IPS-18c (cell line): ENCODE measurements at regions not wholly inside any gene's neighbourhood (a gene's known extent, or its start where the extent isn't known, plus 50 kb on each side); places are given as distances from the start of the nearest gene placed in this dataset.

Source experiments
- H3K4me3 ChIP-seq: 2 replicates; pipeline ENCODE4 v1.7.0; 2013; ENCODE audit warnings: low read depth, mild to moderate bottlenecking, low read length, moderate library complexity; ENCODE audit not compliant: insufficient read depth
- H3K9me3 ChIP-seq: one replicate; pipeline ENCODE4 v1.6.1; 2013; ENCODE audit warnings: mild to moderate bottlenecking, low read length, moderate library complexity; ENCODE audit not compliant: control insufficient read depth, insufficient read depth

DNA sequence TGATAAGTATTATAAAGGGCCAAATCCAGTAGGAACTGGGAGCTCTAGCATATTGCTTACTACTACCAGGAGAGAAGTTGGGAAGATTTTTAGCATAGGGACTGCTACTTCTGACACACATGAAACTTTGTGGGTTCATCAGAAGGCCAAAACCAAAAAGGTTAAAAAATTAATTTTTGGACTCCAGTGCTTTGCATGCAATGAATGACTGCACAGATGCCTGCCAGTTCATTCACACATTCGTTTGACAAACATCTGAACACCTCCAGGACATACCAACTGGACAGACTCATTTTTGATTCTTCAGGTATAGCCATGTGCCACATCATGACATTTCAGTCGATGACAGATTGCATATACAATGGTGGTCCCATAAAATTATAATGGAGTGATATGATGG lies 79.8 kb downstream of the MID1IP1 start:
- H3K9me3 ChIP-seq = peaks cover 2% of the 10 kb centered on the region
- no peak overlapping the region for H3K4me3 ChIP-seq

DNA sequence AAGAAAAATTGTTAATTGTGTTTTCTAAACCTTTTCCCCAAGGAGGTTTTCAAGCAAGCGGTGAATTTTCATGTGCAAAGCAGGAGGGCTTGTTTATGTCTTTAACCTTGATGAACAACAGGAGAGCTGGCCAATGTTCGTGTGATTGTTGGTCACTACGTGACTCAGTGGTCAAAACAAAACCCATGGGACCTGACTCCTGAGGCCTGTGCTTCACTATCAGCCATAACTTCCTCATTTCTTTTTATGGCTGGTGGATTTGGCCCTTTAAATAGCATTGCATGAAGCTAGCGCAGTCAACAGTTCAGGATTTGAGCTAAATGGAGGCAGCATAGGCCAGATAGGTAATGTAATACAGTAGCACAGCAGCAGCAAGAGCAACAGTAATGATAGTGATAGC lies 80.5 kb downstream of the MID1IP1 start:
- Histone ChIP-seq H3K9me3 (peaks cover 3% of the 10 kb centered on the region), H3K4me3 (no peak overlapping the region)

DNA sequence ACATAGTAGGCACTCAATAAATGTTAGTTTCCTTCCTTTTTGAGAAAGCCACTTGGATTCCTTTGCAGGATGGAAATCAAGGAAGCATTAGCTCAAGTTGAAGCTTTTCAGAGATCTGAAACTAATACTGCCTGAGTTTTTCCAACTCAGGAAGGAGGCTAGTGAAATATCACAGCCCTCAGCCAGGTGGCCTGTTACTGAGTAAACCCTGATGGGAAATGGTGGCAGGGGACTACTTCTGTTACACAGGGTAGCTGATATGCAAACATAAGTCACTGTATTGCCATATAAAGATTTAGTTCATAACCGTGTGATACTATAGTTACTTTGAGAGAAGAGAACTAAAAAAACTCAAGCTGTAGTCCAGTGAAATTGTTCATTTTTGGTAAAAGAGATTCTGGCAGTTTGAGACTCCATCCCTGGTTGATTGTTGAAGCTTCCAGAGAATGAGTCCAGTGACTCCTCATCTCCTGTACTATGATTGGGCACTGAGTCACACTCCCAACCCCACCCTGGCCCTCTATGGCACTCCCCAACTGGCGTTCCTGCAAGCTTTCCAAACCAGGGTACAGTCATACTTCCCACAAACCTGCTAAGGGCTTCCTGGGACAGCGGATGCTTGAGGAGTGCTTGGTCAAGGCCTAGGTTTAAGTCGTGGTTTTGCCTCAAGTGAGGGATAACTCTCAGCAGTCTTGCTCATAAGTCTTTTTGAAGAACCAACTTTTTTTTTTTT lies 81.8 kb downstream of the MID1IP1 start:
- Histone ChIP-seq H3K9me3 (peaks cover 5% of the 10 kb centered on the region), H3K4me3 (no peak overlapping the region)

DNA sequence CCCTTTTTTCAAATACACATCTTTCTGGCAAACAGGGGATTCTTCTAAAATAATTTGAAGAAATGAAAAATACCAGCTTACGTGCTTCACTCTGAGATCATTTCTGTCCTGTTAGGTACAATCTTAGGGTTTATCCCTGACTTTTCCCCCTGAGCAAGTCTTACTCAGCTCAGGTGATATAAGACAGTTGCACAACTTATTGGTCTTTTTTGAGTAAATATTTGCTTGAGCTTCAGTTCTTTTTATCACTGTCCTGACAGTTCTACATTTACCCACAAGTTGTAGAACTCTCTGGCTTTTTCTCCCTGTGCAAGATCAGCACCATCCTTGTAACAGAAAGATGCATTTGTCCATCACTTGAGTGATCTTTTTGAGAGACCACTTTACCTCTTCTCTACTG lies 84.9 kb downstream of the MID1IP1 start:
- H3K4me3 ChIP-seq = no peak overlapping the region
- H3K9me3 ChIP-seq = peaks cover 5% of the 10 kb centered on the region

DNA sequence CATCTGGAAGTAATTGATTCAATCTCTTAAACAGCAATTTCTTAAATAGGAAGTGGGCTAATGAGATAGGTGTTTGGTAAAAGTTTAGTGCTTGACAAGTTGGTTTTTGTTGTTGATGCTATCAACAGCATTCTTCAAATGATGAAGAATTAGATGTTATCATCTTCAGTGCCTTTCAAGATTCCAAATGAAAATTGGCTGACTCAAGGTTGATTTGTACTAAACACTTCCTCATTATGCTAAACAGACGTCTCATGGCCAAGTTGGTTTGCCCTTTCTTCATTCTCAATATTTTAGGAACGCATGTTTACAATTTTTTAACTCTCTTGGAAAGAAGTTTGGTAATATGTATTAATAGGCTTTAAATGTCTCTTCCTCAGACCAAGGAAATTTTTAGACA lies 86.0 kb downstream of the MID1IP1 start:
- H3K9me3 ChIP-seq = peaks cover 5% of the 10 kb centered on the region
- no peak overlapping the region for H3K4me3 ChIP-seq

DNA sequence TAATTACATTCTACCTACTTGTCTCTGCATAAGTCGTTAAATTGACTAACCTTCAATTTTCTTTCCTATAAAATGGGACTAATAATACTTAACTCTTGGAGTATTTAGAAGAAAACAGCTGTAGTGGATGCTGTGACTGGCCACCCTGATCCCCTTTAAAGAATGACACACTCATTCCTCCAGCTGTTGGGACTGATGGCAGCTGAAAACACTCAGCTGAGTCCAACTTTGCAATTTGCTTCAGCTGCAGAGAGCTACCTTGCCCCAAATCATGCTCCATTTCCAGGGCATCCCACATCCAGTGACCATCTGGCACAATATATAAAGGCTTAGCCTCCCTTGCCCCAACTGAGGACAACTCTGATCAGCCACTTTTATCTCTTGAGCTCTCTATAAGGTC lies 89.1 kb downstream of the MID1IP1 start:
- H3K9me3 ChIP-seq = peaks cover 7% of the 10 kb centered on the region
- no peak overlapping the region for H3K4me3 ChIP-seq

DNA sequence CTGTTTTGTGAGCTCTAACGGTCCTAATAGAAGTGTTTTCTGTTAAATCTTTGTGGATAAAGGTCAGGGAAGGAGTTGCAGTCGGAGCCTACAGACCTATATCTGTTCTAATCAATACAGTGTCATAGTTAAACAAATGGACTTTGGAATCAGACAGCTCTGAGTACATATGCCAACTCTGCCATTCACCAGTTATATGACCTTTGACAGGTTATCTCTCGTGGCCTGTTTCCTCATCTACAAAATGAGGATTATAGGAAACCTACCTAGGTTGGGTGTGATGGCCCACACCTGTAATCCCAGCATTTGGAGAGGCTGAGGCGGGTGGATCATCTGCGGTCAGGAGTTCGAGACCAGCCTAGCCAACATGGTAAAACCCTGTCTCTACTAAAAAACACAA lies 89.7 kb downstream of the MID1IP1 start:
- no peak overlapping the region for H3K4me3 ChIP-seq
- peaks cover 6% of the 10 kb centered on the region for H3K9me3 ChIP-seq

DNA sequence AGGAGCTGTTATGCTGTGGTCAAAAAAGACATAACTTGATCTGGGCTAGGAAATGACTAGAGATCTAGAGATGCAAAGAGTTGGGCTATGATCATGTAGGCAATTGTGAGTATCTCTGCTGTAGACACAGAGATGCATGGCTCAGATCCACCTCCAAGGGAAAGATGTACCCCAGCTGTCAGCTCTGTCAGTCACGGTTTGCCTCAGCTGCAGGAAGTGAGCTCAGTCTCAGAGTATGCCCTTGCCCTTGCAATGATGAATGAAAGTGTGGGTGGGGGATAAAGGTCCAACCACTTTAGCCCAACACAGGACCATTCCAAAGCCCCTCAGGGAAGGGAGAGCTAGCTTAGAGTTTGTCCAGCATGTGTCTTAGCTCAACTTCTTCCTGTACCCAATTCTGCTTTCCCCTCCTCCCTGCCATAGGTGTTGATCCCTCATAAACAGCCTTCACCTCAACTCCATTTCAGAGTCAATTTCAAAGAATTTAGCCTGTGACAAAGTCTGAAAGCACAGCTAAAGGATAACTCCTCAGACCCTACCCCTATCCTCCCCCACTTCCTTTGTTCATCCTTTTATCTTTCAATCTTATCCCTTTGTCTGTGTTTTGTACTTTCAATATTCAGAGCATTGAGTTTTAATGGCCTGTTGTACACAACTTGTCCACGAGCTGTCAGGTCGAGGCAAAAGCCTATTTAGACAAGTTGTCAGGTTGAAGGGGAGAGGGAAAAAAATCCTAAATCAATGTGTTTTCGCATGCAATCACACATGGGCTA lies 90.6 kb downstream of the MID1IP1 start:
- Histone ChIP-seq H3K9me3 (peaks cover 4% of the 10 kb centered on the region), H3K4me3 (no peak overlapping the region)

DNA sequence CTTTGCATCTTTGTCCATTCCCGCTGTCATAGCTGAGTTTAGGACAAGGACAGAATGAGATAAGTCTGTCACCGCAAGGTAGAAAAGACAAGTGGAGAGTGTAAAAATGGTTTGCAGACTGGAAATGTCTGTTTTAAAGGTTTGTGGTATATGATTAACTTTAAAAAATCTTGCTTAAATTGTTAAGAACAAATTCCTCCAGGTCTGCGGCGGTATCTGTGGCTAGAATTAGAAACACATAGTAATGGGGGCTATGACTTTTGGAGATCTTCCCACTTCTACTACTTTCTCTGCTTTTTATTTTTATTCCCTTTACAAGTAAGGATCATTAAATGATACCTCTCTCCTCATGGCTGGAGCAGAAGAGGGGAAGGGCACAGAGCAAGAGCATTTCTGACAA lies 92.2 kb downstream of the MID1IP1 start:
- no peak overlapping the region for H3K4me3 ChIP-seq

DNA sequence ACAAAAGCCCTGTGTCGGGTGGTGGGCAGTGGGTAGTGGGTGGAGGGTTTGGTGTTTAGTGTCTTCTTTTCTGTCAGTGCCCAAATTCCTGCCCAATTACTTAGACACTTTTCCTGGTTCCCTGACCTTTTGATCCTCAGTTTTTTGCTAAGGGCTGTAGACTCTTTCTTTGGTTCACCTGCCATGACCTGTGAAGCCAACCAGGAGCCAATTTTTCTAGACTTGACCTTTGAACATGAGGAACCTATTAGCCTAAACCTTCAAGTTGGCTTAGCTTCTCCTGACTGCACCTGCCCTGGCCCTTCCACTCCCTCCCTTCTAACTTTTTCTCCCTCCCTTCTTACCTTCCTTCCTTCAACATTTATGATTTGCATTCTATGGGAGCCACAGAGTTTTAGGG lies 94.5 kb downstream of the MID1IP1 start:
- H3K9me3 ChIP-seq = peaks cover 6% of the 10 kb centered on the region
- no peak overlapping the region for H3K4me3 ChIP-seq

More for the DNA sequence above, 92.2 kb downstream of the MID1IP1 start:
- H3K9me3 ChIP-seq = peaks cover 6% of the 10 kb centered on the region

DNA sequence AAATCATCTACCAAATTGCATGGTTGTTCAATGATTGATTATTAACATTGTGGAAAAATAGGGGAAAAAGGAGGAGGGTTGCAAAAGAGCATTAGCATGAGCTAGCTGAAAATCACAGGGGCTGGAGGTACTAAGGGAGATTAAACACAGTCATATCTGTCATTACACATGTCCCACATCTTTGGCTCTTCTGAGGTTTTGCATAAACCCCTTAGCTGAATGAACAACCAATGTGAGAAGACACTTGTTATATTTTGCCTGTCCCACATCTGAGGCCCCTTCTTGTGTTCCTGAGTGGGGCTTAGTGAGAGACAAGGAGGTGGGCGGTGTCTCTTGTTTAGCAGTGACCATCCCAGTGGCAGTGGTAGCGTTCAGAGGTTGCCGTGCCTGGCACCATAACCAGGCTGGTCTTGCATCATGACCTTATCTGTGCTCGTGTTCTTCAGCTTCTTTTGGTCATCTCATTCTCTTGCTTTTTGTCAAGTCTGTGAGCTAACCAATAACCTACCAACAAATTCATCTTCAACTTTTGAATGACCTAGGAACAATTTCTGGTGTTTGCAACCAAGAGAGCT lies 95.6 kb downstream of the MID1IP1 start:
- peaks cover 6% of the 10 kb centered on the region for H3K9me3 ChIP-seq
- no peak overlapping the region for H3K4me3 ChIP-seq

DNA sequence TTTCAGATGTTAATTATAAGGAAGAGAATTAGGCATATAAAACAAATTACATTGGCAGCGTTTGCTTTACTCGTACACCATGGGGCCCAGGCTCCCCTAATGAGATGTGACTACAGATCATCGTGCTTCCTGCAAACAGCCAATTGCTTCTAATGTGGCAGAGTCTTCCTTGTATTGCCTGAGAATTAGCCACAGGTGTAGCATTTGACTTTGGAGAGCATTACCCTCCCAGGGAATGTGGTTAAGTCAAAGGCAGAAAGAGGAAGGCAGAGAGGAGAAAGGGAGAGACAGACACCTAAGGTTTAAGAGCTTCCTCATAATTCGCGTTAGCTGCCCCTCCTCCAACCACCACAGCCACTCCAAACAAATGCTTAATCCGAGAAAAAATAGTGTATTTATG lies 97.0 kb downstream of the MID1IP1 start:
- Histone ChIP-seq H3K9me3 (peaks cover 6% of the 10 kb centered on the region), H3K4me3 (no peak overlapping the region)

DNA sequence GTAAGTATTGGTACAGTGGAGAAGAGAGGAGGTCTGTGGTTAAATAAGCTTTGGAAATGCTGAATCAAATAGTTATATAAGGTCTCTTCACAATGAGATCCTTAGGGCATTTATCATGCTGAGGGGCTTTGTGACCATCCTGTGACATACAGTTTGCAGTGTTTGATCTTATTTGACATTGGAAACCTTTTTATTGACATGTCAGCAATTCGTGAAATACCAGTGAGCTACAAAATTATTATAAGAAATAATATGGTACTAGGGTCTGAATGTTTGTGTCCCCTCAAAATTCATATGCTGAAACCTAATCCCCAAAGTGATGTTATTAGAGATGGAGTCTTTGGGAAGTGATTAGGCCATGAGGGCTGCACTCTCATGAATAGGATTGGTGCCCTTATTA lies 98.4 kb downstream of the MID1IP1 start:
- H3K9me3 ChIP-seq = peaks cover 5% of the 10 kb centered on the region
- H3K4me3 ChIP-seq = no peak overlapping the region

DNA sequence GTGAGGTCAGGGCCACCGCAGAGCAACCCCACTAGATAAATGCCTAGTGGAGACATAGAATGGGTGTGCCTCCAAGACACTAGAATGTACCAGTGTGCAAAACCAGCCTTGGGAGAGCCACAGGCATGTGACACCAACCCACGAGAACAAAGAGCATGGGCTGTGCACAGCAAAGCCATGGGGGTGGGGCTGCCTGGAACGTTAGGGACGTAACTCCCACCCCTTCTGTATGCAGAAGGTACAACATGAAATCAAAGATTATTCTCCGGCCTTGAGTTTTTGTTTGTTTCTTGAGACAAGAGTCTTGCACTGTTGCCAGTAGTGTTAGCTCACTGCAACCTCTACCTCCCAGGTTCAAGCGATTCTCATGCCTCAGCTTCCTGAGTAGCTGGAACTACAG lies 99.5 kb downstream of the MID1IP1 start:
- Histone ChIP-seq H3K4me3 (no peak overlapping the region), H3K9me3 (peaks cover 4% of the 10 kb centered on the region)

DNA sequence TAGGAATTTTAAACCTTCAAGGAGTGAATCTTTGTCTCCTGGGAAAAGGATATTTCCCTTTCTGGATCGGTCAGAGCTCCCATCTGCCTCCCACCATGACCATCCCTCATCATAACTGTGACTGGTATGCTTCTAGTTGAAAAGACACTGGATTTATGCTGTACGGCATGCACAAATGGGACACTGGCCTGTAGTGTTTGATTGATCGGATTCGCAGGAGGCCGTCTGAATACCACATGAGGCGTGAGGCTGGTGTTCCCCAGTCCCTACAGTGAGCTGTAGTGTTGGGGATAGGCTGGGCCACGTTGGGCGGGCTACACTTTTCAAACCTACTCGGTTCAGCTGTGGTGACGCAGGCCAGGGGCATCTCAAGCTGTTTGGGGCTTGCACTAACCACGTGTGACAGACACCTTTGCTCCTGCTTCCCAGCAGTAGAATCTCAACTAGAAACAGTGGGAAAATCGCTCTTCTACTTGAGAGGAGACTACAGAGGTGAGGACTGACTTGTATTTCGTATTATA lies 101.8 kb downstream of the MID1IP1 start:
- no peak overlapping the region for H3K4me3 ChIP-seq

DNA sequence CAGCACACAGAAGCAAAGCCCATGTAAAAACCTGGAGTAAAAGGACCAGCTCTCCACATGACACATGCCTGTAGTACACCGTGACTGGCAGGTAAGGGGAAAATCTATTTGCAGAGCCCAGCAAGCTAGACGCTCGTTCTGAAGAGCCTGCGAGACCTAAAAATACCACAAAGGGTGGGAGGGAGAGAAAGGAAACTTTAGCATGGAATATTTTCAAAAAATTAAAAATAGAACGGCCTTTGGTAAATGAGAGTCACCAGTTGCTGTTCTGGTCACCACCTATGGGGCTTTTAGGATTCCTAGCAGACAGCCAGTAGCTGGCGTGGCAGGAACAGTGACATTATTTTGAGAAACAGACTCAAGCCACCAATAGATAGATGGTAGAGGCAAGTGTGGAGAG lies 115.5 kb downstream of the MID1IP1 start:
- H3K4me3 ChIP-seq = no peak overlapping the region
- peaks cover 6% of the 10 kb centered on the region for H3K9me3 ChIP-seq

More for the DNA sequence above, 101.8 kb downstream of the MID1IP1 start:
- H3K9me3 ChIP-seq = no peaks in the 10 kb centered on the region

DNA sequence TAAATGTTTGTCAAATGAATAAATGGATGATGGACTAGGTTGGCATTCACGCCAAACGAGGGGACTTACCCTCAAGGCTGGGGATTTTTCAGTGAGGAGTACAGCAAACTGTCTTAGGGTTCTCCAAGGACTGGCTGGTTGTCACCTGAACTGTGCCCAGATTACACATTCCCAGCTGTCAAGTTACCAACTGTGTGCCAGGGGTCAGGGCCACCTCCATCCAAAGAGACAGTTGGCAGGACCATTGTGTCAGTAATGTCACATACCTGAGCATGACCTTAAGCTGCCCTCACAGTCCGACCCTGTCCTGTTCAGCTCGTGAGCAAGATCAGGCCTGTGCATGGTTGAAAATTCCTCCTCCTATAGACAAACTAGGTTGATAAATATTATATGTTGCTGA lies 116.7 kb downstream of the MID1IP1 start:
- no peak overlapping the region for H3K4me3 ChIP-seq
- H3K9me3 ChIP-seq = peaks cover 6% of the 10 kb centered on the region

DNA sequence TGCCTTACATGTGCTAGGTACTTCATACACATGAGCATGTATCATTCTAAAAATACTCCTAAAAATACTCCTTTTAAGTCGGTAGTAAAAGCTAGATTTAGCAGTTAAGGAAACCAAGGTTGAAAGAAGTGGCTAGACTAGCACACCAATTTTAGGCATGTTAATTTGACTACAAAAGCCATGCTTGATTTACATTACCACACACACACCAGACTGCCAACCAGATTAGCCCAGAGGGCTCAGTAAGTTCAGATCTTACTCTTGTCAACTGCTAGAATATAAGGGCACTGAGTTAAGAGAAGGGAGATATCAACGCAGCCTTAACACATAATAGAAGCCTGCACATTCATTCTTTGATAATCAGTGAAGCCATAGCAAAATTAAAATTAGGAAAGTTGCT lies 117.9 kb downstream of the MID1IP1 start:
- no peak overlapping the region for H3K4me3 ChIP-seq
- peaks cover 2% of the 10 kb centered on the region for H3K9me3 ChIP-seq
